ENCODE measurements at regions not wholly inside any gene's neighbourhood (a gene's known extent, or its start where the extent isn't known, plus 50 kb on each side); places are given as distances from the start of the nearest gene placed in this dataset.

GRCh38 chr6:138647006-138647405 is 126.6 kb upstream of the CCDC28A start:
- ChIA-PET CTCF (interaction anchor here (0.7 kb wide), 1 partner anchor 507 kb away, joined by 3 read pairs; no protein-coding TSS in a partner anchor), POLR2A (ENCODE audit: unreplicated experiment) (no interaction called here)
- Histone ChIP-seq H3K36me3 (ENCODE audit: low read depth) (peaks cover 6% of the 10 kb centered on the region; the same call in 1 of the 2 replicates), H3K9me2 (ENCODE audit: insufficient read depth) (no peaks in the 10 kb centered on the region), H3K4me1 (replicated peaks; ENCODE audit: insufficient read depth) (no peaks in the 10 kb centered on the region), H3K27ac (no peak overlapping the region), H3K4me3 (no peak overlapping the region), H3K4me2 (no peak overlapping the region), H3K9me3 (ENCODE audit: insufficient read depth, low read depth) (no peaks in the 10 kb centered on the region), H3K79me2 (ENCODE audit: low read depth) (peaks cover 33% of the 10 kb centered on the region; the same call in 1 of the 2 replicates), H3K27me3 (ENCODE audit: insufficient read depth, low read depth) (no peaks in the 10 kb centered on the region), H4K20me1 (ENCODE audit: insufficient read depth) (peaks cover 15% of the 10 kb centered on the region), H3F3A (ENCODE audit: insufficient read depth, low read depth) (no peaks in the 10 kb centered on the region), H2AFZ (no peak overlapping the region)
- no TSS peak for BruUV-seq (replicated peaks)
- DNase-seq = no peak
- intact Hi-C loops (cut with micrococcal nuclease; ENCODE audit: unreplicated experiment) = no loop called here
- no peak for TF ChIP-seq EZH2 (IDR thresholded peaks at IDR 0.05; ENCODE audit: low read depth)
- TF ChIP-seq, protein P1, sequence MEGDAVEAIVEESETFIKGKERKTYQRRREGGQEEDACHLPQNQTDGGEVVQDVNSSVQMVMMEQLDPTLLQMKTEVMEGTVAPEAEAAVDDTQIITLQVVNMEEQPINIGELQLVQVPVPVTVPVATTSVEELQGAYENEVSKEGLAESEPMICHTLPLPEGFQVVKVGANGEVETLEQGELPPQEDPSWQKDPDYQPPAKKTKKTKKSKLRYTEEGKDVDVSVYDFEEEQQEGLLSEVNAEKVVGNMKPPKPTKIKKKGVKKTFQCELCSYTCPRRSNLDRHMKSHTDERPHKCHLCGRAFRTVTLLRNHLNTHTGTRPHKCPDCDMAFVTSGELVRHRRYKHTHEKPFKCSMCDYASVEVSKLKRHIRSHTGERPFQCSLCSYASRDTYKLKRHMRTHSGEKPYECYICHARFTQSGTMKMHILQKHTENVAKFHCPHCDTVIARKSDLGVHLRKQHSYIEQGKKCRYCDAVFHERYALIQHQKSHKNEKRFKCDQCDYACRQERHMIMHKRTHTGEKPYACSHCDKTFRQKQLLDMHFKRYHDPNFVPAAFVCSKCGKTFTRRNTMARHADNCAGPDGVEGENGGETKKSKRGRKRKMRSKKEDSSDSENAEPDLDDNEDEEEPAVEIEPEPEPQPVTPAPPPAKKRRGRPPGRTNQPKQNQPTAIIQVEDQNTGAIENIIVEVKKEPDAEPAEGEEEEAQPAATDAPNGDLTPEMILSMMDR (conservative IDR thresholded peaks at IDR 0.05) = no peak

GRCh38 chr6:138648127-138648526 is 125.4 kb upstream of the CCDC28A start:
- CTCF ChIA-PET = no interaction called here
- intact Hi-C loops (cut with micrococcal nuclease; ENCODE audit: unreplicated experiment) = no loop called here

DNA sequence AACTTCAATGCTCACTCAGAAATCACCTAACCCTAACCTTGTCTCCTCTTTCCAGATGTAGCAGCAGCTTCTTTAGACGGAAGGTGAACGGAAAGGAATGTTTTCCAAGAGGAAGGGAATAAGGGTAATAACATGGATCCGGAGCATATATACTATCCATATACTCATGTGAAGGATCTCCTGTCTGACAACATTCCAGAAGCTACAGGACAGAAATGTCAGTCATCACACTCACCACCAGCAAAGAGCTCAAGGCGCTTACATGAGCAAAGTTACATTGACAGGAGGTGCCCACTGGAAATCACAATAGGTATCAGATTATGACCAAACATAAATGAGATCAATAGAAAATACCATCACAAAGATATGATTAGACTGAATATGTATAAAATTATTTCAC is 122.1 kb upstream of the CCDC28A start:
- peaks cover 57% of the 10 kb centered on the region for H3K79me2 ChIP-seq (ENCODE audit: low read depth)
- H2AFZ ChIP-seq = no peak overlapping the region
- ChIA-PET CTCF (no interaction called here), POLR2A (ENCODE audit: unreplicated experiment) (no interaction called here)
- 0 out of 2 replicates have a peak, but pooled peaks cover 3% of the 10 kb centered on the region for H3F3A ChIP-seq (ENCODE audit: insufficient read depth, low read depth)
- no peak overlapping the region for H3K4me2 ChIP-seq
- H3K36me3 ChIP-seq (ENCODE audit: low read depth) = peaks cover 6% of the 10 kb centered on the region; the same call in 1 of the 2 replicates
- BruUV-seq (replicated peaks) = no TSS peak
- peaks cover 7% of the 10 kb centered on the region; the same call in 1 of the 2 replicates for H4K20me1 ChIP-seq (ENCODE audit: insufficient read depth)
- no peak overlapping the region for H3K27ac ChIP-seq
- H3K27me3 ChIP-seq (ENCODE audit: insufficient read depth, low read depth) = no peaks in the 10 kb centered on the region
- no peaks in the 10 kb centered on the region for H3K9me3 ChIP-seq (ENCODE audit: insufficient read depth, low read depth)
- H3K9me2 ChIP-seq (ENCODE audit: insufficient read depth) = no peaks in the 10 kb centered on the region
- intact Hi-C loops (cut with micrococcal nuclease; ENCODE audit: unreplicated experiment) = no loop called here
- no peak overlapping the region for H3K4me3 ChIP-seq
- DNase-seq = no peak
- no peak for TF ChIP-seq EZH2 (IDR thresholded peaks at IDR 0.05; ENCODE audit: low read depth)
- TF ChIP-seq, protein P1 (conservative IDR thresholded peaks at IDR 0.05) = no peak
- H3K4me1 ChIP-seq (replicated peaks; ENCODE audit: insufficient read depth) = peaks cover 19% of the 10 kb centered on the region

More at GRCh38 chr6:138648127-138648526, 125.4 kb upstream of the CCDC28A start:
- POLR2A ChIA-PET (ENCODE audit: unreplicated experiment) = interaction anchor here (0.5 kb wide), 1 partner anchor 37 kb away, joined by 3 read pairs; no protein-coding TSS in a partner anchor
- TF ChIP-seq, protein P1 (conservative IDR thresholded peaks at IDR 0.05) = no peak
- no peaks in the 10 kb centered on the region for H3K4me1 ChIP-seq (replicated peaks; ENCODE audit: insufficient read depth)
- H3K9me3 ChIP-seq (ENCODE audit: insufficient read depth, low read depth) = no peaks in the 10 kb centered on the region
- DNase-seq = no peak
- H3K79me2 ChIP-seq (ENCODE audit: low read depth) = peaks cover 41% of the 10 kb centered on the region; the same call in 1 of the 2 replicates
- peaks cover 6% of the 10 kb centered on the region; the same call in 1 of the 2 replicates for H3K36me3 ChIP-seq (ENCODE audit: low read depth)
- no peaks in the 10 kb centered on the region for H3K9me2 ChIP-seq (ENCODE audit: insufficient read depth)
- no peak overlapping the region for H3K27ac ChIP-seq
- H3K4me2 ChIP-seq = no peak overlapping the region
- no peaks in the 10 kb centered on the region for H3F3A ChIP-seq (ENCODE audit: insufficient read depth, low read depth)
- no peaks in the 10 kb centered on the region for H3K27me3 ChIP-seq (ENCODE audit: insufficient read depth, low read depth)
- no peak overlapping the region for H2AFZ ChIP-seq
- H4K20me1 ChIP-seq (ENCODE audit: insufficient read depth) = peaks cover 15% of the 10 kb centered on the region
- H3K4me3 ChIP-seq = no peak overlapping the region
- no TSS peak for BruUV-seq (replicated peaks)

Measured in PC-9 (cell line).